GM19395 (cell line): ENCODE measurements at regions not wholly inside any gene's neighbourhood (a gene's known extent, or its start where the extent isn't known, plus 50 kb on each side); places are given as distances from the start of the nearest gene placed in this dataset.
"Not testable (repeated sequence)": the region's sequence is repeated elsewhere in the genome, so short reads cannot be mapped to it uniquely, and the experiment has no call there.

Source experiments
- ATAC-seq: cut with Tn5 transposase; IDR thresholded peaks from one replicate; pipeline ENCODE4 v1.9.1; 2021; ENCODE audit warnings: mild to moderate bottlenecking, moderate library complexity; ENCODE audit not compliant: unreplicated experiment

DNA sequence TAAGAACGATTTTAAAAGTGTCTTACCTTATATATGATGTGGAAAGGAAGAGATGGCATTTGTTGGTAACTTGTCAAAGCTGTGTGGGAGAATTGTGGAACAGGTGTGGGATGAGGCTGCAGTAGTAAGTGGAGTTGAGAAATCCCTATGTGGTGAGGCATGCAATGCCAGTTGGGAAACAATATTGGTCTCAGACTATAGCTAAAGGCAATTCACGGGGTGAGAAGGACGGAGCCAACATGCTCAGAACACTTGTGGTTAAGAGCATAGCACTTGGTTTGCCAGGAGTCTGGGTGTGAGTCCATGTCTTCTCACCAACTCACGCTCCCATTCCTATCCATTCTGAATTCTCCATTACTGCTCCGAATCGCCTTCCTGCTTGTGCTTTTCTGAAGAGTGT is 615.6 kb upstream of the ADAMTS9 start:
- no peak for ATAC-seq

DNA sequence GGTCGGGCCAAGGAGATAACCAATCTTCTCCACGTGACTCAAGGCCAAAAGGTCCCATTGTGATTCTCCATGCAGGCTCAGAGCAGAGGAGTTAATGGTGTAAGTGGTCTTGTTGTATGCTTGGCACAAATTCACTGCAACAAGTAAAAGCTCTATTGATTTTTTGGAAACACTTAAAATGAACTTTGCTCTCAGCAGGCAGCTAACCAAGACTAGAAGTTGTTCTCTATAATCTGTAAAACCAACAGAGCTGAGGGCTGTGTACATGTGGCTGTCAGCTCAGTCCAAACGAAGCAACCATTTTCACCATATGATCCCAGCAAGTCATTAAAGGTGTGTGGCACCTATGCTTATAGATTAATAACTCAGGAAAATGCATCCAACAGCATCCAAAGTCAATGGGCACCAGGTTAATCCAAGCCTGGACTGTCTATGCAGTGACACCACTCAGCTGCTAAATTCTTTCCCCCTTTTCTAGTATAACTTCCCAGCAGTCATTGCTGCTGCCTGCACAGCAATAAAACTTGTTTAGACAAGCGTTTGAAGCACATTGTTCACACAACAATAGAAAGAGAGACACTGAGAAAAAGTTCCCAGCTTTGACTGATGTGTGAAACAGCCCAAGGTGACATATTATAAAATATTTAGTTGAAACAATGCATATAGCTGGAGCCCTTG is 603.8 kb upstream of the ADAMTS9 start:
- no peak for ATAC-seq

DNA sequence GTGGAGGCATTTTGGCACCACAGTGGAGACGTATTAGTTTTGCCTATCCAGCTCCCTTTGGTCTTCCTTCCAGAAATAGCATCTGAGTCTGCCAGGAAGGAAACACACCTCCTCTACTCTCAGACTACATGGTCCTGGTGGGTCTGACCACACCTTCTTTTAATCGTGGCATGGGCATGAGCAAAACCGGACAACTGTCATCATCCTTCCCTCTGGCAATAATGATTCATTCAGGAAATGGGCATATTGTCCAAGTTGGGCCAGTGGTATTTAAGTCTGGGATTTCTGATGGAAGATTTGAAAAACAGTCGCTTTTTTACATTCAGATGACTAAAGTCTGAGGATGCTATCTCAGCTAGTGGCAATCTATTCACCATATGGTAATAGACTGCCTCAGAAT is 601.0 kb upstream of the ADAMTS9 start:
- ATAC-seq = no peak

DNA sequence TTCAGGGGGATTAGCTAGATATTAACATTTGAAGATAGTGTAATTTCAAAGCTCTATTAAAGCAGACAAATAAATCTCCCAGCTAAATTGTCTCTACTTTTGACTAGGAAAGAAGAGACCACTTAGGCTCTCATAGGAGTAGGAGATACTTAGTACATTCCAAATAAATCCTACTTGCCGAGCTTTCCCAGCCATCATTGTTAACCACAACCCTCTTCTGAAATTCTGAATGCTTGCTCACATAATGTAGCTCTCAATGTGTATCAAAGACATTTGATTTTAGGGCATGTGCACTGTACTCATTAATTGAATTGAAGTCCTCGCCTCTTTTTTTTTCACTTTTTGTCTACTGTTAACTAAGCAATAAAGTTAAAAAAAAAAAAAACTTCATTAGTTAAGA is 598.2 kb upstream of the ADAMTS9 start:
- ATAC-seq = no peak

DNA sequence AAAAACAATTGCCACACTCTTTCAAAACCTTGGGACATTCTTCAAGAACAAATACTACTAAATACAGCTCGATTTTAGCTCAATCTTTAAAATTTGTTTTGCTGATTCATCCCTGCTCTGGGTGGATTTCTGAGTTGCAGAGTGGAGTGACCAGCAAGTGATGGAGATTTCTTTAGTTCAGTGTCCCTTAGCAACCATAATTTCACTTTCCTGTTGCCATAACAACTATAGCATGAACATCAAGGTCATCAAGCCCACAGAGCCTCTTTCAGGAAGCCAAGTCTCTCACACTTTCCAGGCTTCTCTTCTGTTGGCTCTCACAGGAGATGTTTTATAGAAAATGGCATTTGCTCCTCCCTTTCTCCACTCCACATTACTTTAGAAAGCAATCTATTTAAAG is 597.2 kb upstream of the ADAMTS9 start:
- no peak for ATAC-seq

DNA sequence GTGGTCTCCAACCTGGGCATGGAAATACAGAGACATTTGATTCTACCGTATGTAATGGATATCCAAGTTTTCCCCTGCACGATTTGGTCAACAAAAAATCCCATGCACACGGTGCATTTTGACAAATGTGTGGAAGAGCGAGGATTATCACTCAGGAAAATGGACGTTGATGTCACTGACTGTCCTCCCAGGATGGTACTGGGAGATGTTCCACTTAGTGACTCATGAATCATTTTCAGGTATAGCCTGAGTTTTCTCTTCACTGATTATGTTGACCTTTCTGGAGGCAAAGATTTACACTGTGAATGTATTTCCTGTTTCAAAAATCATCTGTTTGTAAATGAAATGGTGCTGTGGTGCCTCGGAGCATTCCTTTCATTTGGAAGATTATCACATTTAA is 596.7 kb upstream of the ADAMTS9 start:
- ATAC-seq = no peak

DNA sequence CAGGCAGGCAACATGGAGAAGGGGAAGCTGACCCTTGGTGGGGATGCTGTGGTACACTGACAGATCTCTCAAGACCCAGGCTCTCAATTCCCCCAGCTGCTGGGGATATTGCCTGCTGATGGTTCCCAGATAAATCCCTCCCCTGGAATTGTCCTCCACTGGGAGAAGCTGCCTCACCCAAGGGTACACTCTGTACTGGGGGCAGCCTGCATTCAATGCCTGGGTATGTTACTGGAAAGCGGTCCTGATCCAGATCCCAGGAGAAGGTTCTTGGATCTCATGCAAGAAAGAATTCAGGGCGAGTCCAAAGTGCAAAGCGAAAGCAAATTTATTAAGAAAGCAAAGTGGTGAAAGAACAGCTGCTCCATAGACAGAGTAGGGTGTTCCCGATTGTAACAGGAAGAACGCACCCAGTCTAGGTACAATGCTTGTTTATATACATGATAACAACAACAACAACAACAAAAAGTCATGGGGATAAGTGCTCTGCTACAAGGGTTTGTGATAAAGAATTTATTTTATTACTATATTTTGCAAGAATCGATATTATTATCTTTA is 591.5 kb upstream of the ADAMTS9 start:
- ATAC-seq = no peak

DNA sequence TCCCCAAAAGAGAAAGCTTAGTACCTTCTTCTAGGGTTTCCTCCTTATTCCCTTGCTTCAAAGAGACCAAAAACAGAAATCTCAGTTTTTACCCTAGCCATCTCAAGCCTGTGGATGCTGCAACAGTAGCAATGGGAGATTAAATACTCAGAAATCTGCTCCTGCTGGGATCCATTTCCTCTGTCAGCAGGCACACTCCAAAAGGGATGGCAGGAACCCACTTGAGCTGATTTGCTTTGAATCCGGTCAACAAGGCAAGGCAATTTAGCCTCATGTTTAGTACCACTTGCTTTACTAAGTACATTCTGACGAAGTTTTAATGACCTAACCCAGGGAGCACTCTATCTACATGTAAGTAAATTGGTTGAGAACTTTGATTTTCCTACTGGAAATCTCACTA is 590.0 kb upstream of the ADAMTS9 start:
- no peak for ATAC-seq

DNA sequence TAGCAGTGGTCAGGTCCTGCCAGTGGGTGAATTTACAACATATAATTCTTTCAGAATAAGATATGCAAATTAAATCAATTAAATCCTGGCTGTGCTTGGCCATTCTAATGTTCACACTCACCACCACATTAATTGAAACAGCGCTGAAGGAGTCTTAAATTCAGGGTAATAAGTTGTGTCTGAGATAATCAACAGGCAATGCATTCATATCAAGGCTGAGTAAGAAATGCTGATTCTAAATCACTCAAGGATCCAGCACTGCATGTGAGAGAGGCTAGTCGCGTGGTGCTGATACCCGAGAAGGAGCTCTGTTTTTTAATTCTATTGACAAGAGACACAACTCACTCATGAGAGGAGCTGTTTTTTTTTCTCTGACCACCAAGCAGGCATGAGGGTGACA is 588.8 kb upstream of the ADAMTS9 start:
- no peak for ATAC-seq

DNA sequence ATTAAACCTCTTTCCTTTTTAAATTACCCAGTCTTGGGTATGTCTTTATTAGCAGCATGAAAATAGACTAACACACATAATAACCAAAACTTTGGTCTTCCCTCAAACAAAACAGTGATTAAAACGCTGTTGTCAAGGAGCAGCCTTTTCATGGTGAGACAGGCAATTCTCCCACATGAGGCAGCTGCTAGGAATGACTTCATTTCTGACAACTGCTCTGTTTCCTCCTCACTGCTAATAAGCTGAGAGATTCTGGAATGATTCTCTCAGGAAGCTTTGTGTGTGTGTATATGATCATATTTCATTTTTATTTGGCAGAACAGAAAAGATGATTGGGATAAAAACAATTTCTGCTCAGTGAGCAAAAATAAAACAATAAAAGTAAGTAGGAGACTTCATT is 580.6 kb upstream of the ADAMTS9 start:
- ATAC-seq = no peak

DNA sequence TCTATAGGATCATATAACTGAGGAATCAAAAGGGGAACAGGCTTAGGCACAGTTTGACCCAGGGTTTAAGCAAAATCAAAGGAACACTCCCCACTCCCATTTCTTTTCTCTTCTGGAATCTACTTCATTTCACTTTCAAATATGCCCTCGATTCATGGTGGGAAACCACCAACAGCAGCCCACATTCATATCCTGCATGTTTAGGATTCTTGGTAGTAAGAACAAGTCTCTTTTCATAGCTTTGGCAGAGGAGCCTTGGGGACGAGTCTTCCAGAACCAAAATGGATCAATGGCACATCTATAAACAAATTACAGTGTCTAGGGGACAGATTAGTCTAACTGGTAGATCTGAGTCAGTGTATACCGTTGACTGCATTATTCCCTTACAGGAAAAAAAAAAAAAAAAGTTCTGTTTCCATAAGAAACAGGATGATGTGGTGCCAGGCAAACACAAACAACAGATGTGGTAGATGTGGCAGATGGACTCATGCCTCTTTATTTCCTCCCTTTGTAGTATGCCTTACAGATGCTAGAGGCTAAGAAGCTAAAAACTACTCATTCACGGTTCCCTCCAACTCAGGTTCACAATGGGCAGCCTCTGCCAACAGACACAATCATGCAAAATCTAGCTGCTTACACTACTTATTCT is 578.3 kb upstream of the ADAMTS9 start:
- ATAC-seq = no peak

DNA sequence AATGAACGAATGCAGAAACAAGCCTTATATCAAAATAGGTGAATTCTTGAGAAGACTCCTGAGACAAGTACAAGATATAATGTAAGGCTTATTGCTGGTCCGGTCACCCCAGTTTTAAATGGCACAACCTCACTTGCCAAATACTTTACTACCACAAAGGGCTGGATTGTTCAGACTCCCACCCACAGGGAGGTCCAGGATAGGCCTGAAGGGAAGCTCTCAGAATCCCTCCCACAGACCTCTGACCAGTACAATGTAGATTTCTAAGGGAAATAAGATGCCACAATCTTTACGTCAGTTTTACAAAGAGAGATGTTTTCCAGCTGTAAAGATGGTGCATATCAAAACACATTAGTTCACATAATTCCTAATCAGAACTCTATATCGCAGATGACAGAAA is 577.7 kb upstream of the ADAMTS9 start:
- no peak for ATAC-seq

DNA sequence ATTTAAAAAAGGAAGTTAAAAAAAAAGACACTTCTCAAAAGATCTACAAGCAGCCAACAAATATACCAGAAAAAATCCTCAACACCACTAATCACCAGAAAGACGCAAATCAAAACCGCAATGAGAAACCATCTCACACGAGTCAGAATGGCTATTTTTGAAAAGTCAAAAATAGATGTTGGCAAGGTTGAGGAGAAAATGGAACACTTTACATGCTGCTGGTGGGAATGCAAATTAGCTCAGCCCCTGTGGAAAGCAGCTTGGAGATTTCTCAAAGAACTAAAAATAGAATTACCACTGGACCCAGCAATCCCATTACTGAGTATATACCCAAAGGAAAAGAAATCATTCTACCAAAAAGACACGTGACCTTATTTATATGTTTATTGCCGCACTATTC is 574.7 kb upstream of the ADAMTS9 start:
- ATAC-seq = no peak

DNA sequence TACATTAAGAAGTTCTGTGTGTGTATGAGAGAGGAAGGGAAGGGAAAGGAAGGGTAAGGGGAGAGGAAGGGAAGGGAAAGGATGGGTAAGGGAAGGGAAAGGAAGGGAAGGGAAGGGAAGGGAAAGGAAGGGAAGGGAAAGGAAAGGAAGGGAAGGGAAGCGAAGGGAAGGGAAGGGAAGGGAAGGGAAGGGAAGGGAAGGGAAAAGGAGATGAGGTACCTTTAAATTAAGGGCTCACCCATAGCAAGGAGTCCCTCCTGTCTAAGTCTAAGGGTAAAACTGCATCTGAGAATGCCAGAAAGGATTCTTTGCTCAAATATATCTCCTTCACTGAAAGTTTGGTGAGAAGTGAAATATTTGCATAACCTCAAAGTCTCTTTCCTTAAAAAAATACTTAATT is 572.1 kb upstream of the ADAMTS9 start:
- no peak for ATAC-seq

DNA sequence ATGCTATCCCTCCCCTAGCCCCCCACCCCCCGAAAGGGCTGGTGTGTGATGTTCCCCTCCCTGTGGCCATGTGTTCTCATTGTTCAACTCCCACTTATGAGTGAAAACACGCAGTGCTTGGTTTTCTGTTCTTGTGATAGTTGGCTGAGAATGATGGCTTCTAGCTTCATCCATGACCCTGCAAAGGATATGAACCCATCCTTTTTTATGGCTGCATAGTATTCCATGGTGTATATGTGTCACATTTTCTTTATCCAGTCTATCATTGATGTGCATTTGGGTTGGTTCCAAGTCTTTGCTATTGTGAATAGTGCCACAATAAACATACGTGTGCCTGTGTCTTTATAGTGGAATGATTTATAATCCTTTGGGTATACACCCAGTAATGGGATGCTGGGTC is 565.1 kb upstream of the ADAMTS9 start:
- ATAC-seq = not testable (repeated sequence)

DNA sequence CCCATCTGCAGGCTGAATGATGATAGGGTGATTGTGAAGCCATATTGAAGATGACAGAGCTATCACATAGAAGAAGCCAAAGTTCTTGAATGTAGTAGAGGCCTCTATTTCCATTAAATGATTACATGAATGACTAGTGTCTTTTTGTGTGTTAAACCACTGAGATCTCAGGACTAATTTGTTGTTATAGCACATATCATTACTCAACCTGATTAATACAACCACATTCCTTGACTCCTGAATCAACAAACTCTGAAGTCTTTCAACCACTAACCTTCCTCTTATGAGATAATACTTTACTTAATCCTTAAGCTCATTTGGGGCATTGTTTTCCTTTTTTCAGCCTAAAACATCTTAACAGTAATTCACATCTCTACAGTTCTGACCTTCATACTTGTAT is 564.5 kb upstream of the ADAMTS9 start:
- ATAC-seq = no peak

DNA sequence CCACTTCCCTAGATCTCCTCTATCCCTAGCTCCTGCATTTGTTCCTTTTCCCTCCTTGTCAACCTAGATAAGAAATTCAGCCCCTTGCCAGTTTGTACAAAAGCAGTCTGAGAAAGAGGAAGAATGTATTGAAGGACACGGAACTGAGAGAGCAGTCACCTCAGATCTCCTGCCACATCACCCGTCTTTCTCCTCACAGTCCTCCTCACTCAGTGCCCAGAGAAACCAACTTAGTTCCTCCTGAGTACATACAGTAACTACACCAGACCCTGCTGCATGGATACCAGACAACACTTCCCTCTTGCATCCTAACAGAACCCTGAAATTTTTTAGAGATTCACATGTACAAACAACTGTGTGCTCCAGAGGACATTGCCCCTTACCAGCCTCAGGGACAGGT is 563.6 kb upstream of the ADAMTS9 start:
- no peak for ATAC-seq

DNA sequence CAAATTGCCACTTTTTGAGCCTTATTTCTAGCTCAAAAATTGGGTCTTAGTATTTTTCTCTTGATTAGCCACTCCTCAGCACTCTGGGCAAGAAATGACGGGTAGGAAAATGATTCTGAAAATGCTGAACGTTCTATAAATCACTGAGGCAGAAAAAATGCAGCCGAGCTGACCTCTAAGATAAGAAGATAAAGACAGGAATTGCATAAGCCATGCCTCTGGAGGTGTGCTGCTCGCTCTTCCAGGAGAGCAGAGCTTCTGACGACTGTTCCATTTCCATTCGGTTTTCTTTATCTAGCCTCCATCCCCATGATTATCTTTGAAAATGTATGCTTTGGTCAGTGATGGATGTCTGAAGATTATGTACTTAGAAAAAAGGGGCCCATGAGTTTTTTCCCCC is 558.8 kb upstream of the ADAMTS9 start:
- no peak for ATAC-seq

DNA sequence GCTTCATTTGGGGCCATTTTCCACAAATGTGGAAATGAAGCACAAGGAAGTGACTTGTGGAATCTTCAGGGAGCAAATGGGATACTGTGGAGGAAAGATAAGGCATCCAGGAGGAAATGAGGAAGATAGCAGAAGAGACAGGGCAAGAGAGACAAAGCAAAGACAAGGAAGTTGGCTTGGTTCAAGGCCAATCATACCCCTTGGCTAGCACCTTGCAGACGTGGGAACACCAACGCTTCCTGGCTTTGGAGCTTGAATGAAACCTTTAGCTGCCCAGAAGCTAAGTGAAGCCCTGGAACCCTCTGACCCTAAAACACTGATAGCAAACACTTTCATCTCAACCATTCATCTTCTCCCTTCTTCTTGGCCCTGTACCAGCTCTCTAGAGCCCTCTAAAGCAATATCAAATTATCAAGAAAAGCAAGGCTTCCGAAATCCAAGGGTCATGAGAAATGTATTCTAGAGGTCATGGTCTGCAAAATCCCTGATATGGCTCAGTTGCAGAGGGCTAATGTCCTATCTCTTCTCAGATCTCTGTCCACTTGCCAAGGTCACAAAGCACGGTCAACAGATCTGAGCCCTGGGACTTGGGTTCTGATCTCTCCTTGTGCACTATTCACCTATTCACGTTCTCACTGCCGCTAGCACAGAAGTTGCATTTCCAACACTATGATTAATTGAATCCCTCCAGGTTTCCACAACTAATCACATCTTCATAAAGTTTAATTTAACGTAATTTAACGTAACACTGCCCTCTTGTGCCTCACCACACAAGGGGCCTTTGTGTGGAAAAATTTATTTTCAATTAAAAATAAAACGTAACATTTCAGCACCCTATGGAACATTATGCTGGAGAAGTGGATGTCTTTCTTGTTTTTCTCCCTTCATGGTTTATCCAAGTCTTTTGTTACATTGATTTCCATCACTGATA is 557.6 kb upstream of the ADAMTS9 start:
- ATAC-seq = no peak

DNA sequence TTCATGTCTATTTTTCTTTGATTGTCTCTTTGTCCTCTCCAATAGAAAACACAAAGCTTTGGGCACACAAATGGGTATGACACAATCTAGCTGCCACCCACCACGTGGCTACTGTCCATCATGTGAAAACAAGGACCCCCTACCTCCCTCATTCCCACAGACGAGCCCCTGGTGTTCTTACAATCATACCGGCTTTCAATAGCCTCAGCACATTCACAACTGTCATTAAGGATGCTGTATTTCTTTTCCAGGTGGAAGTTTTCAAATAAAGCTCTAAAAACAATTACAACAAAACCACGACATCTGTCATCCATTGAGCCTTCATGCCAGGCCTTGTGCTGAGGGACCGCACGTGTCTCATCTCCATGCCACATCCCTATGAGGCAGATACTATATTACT is 552.6 kb upstream of the ADAMTS9 start:
- ATAC-seq = no peak

DNA sequence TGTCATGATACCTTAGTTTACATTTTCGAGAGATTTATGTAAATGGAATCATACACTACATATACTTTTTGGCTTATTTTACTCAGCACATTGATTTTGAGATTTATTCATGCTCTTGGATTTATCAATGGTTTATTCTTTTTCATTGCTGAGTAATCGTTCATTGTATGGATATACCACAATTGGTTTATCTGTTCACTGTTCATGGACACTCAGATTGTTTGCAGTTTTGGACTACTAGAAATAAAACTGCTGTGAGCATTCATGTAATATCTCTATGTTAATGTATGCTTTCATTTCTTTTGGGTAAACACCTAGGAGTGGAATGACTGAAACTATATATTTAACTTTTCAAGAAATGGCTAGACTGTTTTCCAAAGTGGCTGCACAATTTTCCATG is 550.9 kb upstream of the ADAMTS9 start:
- ATAC-seq = no peak

DNA sequence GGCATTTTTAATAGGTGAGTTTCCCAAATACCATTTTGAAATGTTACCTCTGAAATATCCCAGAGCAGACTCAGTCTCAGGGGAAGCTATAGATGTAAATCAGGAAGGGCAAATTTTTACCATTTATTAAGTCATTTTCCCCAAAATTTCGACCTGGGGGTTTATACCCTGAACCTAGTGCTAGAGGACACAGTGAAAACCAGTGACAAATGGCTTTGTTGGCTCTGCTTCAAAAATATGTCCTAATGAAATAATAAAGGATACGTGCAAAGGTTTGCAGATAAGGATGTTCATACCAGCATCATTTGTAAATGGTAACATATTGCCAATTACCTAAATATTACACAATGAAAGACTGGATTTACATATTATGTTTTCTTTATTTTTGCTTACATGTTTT is 546.7 kb upstream of the ADAMTS9 start:
- no peak for ATAC-seq
